Sigmoid colon (tissue), 6 donors: ENCODE measurements at regions not wholly inside any gene's neighbourhood (a gene's known extent, or its start where the extent isn't known, plus 50 kb on each side); places are given as distances from the start of the nearest gene placed in this dataset.

Experiments
- DNase-seq: peaks from one replicate; pipeline ENCODE4 v3.0.0-alpha.2; 2019
- H3K27ac ChIP-seq, 4 donors: fragments of 200-600 bp; sonication (generic); one replicate each; pipeline ENCODE4 v1.5.1; 2016 to 2019; ENCODE audit warnings: mild to moderate bottlenecking in 1 of 4
- H3K27me3 ChIP-seq, 3 donors: fragments of 200-600 bp; sonication (generic); one replicate each; pipeline ENCODE4 v1.5.1; 2019; ENCODE audit warnings: mild to moderate bottlenecking in 1 of 3
- H3K36me3 ChIP-seq, 4 donors: fragments of 200-600 bp; sonication (generic); one replicate each; pipeline ENCODE4 v1.5.1; 2016 to 2019
- H3K4me1 ChIP-seq, 4 donors: fragments of 200-600 bp; sonication (generic); one replicate each; pipeline ENCODE4 v1.5.1; 2017 to 2019
- H3K4me3 ChIP-seq, 4 donors: fragments of 200-600 bp; sonication (generic); one replicate each; pipeline ENCODE4 v1.5.1; 2017 to 2019; ENCODE audit warnings: mild to moderate bottlenecking in 2 of 4, moderate library complexity in 1 of 4
- H3K9me3 ChIP-seq, 4 donors: fragments of 200-600 bp in 3 of 4; sonication (generic) in 3 of 4; one replicate each; pipeline versions ENCODE4 v1.5.1 to v1.6.1; 2013 to 2019
- CTCF ChIP-seq, 4 experiments: fragments of 450-650 bp in 3 of 4; fragments of 200-600 bp in 1 of 4; IDR thresholded peaks; one replicate each; pipeline ENCODE4 v1.5.1; 2016 to 2019; ENCODE audit warnings: antibody characterized with exemption in 4 of 4, mild to moderate bottlenecking in 3 of 4, moderate library complexity in 2 of 4
- EP300 ChIP-seq, 4 donors: sonication (generic); formaldehyde crosslinking; IDR thresholded peaks; one replicate each; pipeline ENCODE4 v1.6.1; 2017; ENCODE audit warnings: antibody characterized with exemption in 4 of 4
- POLR2A ChIP-seq, 2 donors: fragments of 450-650 bp; IDR thresholded peaks; one replicate each; pipeline ENCODE4 v1.6.1; 2016; ENCODE audit warnings: antibody characterized with exemption in 2 of 2, mild to moderate bottlenecking in 2 of 2, moderate library complexity in 2 of 2
- POLR2AphosphoS5 ChIP-seq, 4 donors: sonication (generic); formaldehyde crosslinking; IDR thresholded peaks; one replicate each; pipeline ENCODE4 v1.6.1; 2017; ENCODE audit warnings: antibody characterized with exemption in 4 of 4
- WGBS, 2 donors: extraction: QIAGEN DNeasy Blood & Tissue Kit; methylation state at CpG; one replicate each; pipeline ENCODE4 v1.1.7; 2013; 5-methylcytosine and 5-hydroxymethylcytosine counted together
- intact Hi-C: fragments of 100-400 bp; cut with DNase I; formaldehyde crosslinking; loops from one replicate; pipeline ENCODE4 v1.15.1; 2023
- donor health status: healthy with polysubstance abuse.
- donor health status: healthy.

DNA sequence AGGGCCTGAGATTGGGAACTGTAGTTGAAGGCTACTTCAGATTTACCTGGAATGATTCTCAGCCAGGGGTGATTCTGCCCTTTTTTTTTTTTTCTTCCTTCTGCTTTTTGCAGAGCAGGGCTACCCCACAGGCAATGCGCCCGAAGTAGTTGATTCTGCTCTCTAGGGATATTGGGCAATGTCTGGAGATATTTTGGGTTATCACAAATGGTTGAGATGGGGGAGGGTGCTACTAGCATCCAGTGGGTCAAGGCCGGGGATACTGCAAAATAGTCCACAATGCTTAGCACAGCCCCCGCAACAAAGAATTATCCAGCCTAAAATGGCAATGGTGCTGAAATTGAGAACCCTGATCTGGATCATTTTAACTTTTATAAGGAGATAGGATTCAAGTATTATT, 71.2 kb upstream of the ZMYND8 start:
- no peak overlapping the region for H3K4me3 ChIP-seq

DNA sequence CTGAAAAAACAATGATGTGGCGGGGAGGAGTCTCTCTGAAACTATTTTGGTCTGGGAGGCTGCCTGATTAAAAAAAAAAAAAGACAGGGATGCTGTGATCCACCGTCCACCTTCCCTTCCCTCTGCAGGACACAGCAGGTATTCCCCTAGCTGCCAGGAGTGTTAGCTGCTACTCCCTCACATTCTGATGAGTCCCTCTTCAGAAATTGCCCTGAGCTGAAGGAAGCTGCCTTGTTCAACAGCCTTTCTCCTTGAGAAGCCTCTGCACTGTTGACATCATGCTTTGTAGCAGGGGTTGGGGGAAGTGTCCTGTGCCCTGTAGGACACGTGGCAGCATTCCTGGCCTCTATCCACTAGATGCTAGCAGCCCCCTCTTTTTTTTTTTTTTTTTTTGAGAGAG, 71.7 kb upstream of the ZMYND8 start:
- intact Hi-C loops: no loop called here
- H3K27me3 ChIP-seq: no peaks in the 10 kb centered on the region
- no peak for TF ChIP-seq EP300 (IDR thresholded peaks at IDR 0.05)
- no peak for TF ChIP-seq CTCF (IDR thresholded peaks at IDR 0.05)
- no peak for TF ChIP-seq POLR2A (IDR thresholded peaks at IDR 0.05)
- no peak for TF ChIP-seq POLR2AphosphoS5 (IDR thresholded peaks at IDR 0.05)
- 73 to 75% methylated on average over 3 of the region's 3 CpGs for WGBS, 2 donors
- no peak for DNase-seq
- H3K9me3 ChIP-seq: peaks cover 0 to 10% (median 7%) of the 10 kb centered on the region in 4 donors
- H3K4me3 ChIP-seq: no peak overlapping the region
- H3K36me3 ChIP-seq: no peaks in the 10 kb centered on the region
- H3K27ac ChIP-seq: no peak overlapping the region
- H3K4me1 ChIP-seq: no peaks in the 10 kb centered on the region

More for the DNA sequence above, 71.2 kb upstream of the ZMYND8 start:
- Histone ChIP-seq H3K36me3 (no peaks in the 10 kb centered on the region), H3K27ac (no peak overlapping the region), H3K9me3 (peaks cover 0 to 10% (median 7%) of the 10 kb centered on the region in 4 donors), H3K4me1 (no peaks in the 10 kb centered on the region), H3K27me3 (no peaks in the 10 kb centered on the region)
- intact Hi-C loops: no loop called here
- 89 to 93% methylated on average over 4 of the region's 4 CpGs for WGBS, 2 donors
- DNase-seq: no peak
- TF ChIP-seq EP300 (IDR thresholded peaks at IDR 0.05) (no peak), POLR2AphosphoS5 (IDR thresholded peaks at IDR 0.05) (no peak), CTCF (IDR thresholded peaks at IDR 0.05) (no peak), POLR2A (IDR thresholded peaks at IDR 0.05) (no peak)

DNA sequence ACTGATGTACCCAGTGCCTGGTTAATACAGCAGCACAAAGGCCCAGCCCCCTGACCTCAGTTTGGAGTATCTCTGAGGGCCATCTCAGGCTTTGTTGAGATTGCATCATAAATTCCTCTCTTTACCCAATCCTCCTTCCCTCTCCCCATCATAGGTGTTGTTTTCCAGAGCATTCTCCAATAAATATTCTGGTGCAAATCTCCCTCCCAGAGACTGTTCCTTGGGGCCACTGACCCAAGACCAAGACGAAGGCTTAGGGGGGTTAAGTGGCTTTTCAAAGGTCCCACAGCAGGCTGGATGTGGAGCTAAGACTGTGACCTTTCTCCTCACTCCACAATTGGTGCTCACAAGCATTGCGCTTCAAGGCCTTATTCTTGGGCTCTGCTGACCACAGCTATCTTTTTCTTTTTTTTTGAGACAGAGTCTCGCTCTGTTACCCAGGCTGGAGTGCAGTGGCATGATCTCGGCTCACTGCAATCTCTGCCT, 72.4 kb upstream of the ZMYND8 start:
- WGBS, 2 donors: 89 to 92% methylated on average over 4 of the region's 4 CpGs
- intact Hi-C loops: no loop called here
- H3K27ac ChIP-seq: no peak overlapping the region
- no peaks in the 10 kb centered on the region for H3K27me3 ChIP-seq
- DNase-seq: no peak
- no peak for TF ChIP-seq POLR2A (IDR thresholded peaks at IDR 0.05)
- no peak for TF ChIP-seq EP300 (IDR thresholded peaks at IDR 0.05)
- TF ChIP-seq CTCF (IDR thresholded peaks at IDR 0.05): no peak
- no peak for TF ChIP-seq POLR2AphosphoS5 (IDR thresholded peaks at IDR 0.05)
- no peaks in the 10 kb centered on the region for H3K4me1 ChIP-seq
- H3K36me3 ChIP-seq: no peaks in the 10 kb centered on the region
- no peak overlapping the region for H3K4me3 ChIP-seq
- H3K9me3 ChIP-seq: peaks cover 0 to 10% (median 7%) of the 10 kb centered on the region in 4 donors

GRCh38 chr20:47429409-47429808, 72.3 kb upstream of the NCOA3 start:
- intact Hi-C loops: no loop called here
- Histone ChIP-seq H3K27me3 (no peaks in the 10 kb centered on the region), H3K36me3 (no peaks in the 10 kb centered on the region), H3K4me1 (no peaks in the 10 kb centered on the region), H3K9me3 (peaks cover 0 to 10% (median 7%) of the 10 kb centered on the region in 4 donors), H3K27ac (no peak overlapping the region), H3K4me3 (no peak overlapping the region)
- WGBS, 2 donors: 96% methylated on average over 3 of the region's 3 CpGs
- DNase-seq: no peak
- TF ChIP-seq POLR2A (IDR thresholded peaks at IDR 0.05): no peak
- TF ChIP-seq EP300 (IDR thresholded peaks at IDR 0.05): no peak
- TF ChIP-seq CTCF (IDR thresholded peaks at IDR 0.05): no peak
- no peak for TF ChIP-seq POLR2AphosphoS5 (IDR thresholded peaks at IDR 0.05)
